ENCODE measurements at regions not wholly inside any gene's neighbourhood (a gene's known extent, or its start where the extent isn't known, plus 50 kb on each side); places are given as distances from the start of the nearest gene placed in this dataset.

- Histone ChIP-seq H3K4me3 (ENCODE audit: low read length) (peak overlapping the region; percentile 52), H2AFZ (ENCODE audit: low read depth, low read length) (no peak overlapping the region), H3K9me2 (ENCODE audit: insufficient read depth, low read length) (no peaks in the 10 kb centered on the region), H3K9ac (ENCODE audit: low read length) (peak overlapping the region; percentile 48), H3K4me2 (ENCODE audit: low read length) (peak overlapping the region; percentile 37), H3K9me3 (ENCODE audit: low read length) (no peaks in the 10 kb centered on the region), H4K20me1 (ENCODE audit: insufficient read depth) (no peaks in the 10 kb centered on the region), H3K36me3 (ENCODE audit: insufficient read depth, low read length) (peaks cover 6% of the 10 kb centered on the region), H3K79me2 (replicated peaks; ENCODE audit: insufficient read depth, low read length) (no peaks in the 10 kb centered on the region), H3F3A (ENCODE audit: insufficient read depth, low read length, poor library complexity, severe bottlenecking) (peaks cover 5% of the 10 kb centered on the region), H3K27me3 (ENCODE audit: insufficient read depth, low read depth, low read length) (no peaks in the 10 kb centered on the region), H3K27ac (ENCODE audit: low read length) (peak overlapping the region; percentile 85)
- TF ChIP-seq EZH2 (IDR thresholded peaks at IDR 0.05; ENCODE audit: borderline replicate concordance, insufficient read depth, low read length, poor library complexity, severe bottlenecking) (no peak), SMC3 (conservative IDR thresholded peaks at IDR 0.05; ENCODE audit: poor library complexity) (peak; percentile 30), EP300 (conservative IDR thresholded peaks at IDR 0.05; ENCODE audit: poor library complexity, severe bottlenecking) (peak; percentile 95), RAD21 (conservative IDR thresholded peaks at IDR 0.05) (no peak), CTCF (IDR thresholded peaks at IDR 0.05; ENCODE audit: poor library complexity, severe bottlenecking) (no peak), MXI1 (conservative IDR thresholded peaks at IDR 0.05; ENCODE audit: poor library complexity, severe bottlenecking) (peak; percentile 73), REST (IDR thresholded peaks at IDR 0.05; ENCODE audit: borderline replicate concordance) (peak; percentile 92), TAF1 (IDR thresholded peaks at IDR 0.05; ENCODE audit: low read depth) (no peak), POLR2AphosphoS5 (IDR thresholded peaks at IDR 0.05) (peak; percentile 98)
These were observed 366.9 kb downstream of the KLF12 start for GRCh38 chr13:73767191-73767741.

- H3K27me3 ChIP-seq (ENCODE audit: insufficient read depth, low read depth, low read length): no peaks in the 10 kb centered on the region
- H3K36me3 ChIP-seq (ENCODE audit: insufficient read depth, low read length): peaks cover 13% of the 10 kb centered on the region
- H3K79me2 ChIP-seq (replicated peaks; ENCODE audit: insufficient read depth, low read length): no peaks in the 10 kb centered on the region
- H3K4me3 ChIP-seq (ENCODE audit: low read length): peak overlapping the region; percentile 52
- peak overlapping the region; percentile 33 for H3K4me2 ChIP-seq (ENCODE audit: low read length)
- TF ChIP-seq RAD21 (conservative IDR thresholded peaks at IDR 0.05): peak; percentile 32
- TF ChIP-seq REST (IDR thresholded peaks at IDR 0.05; ENCODE audit: borderline replicate concordance): peak; percentile 49
- no peak for TF ChIP-seq CTCF (IDR thresholded peaks at IDR 0.05; ENCODE audit: poor library complexity, severe bottlenecking)
- peak; percentile 39 for TF ChIP-seq EP300 (conservative IDR thresholded peaks at IDR 0.05; ENCODE audit: poor library complexity, severe bottlenecking)
- peak overlapping the region; percentile 48 for H3K9ac ChIP-seq (ENCODE audit: low read length)
- H3F3A ChIP-seq (ENCODE audit: insufficient read depth, low read length, poor library complexity, severe bottlenecking): peaks cover 5% of the 10 kb centered on the region
- H3K9me3 ChIP-seq (ENCODE audit: low read length): no peaks in the 10 kb centered on the region
- H2AFZ ChIP-seq (ENCODE audit: low read depth, low read length): no peak overlapping the region
- peak overlapping the region; percentile 85 for H3K27ac ChIP-seq (ENCODE audit: low read length)
- no peaks in the 10 kb centered on the region for H3K9me2 ChIP-seq (ENCODE audit: insufficient read depth, low read length)
- no peaks in the 10 kb centered on the region for H4K20me1 ChIP-seq (ENCODE audit: insufficient read depth)
These were observed 368.4 kb downstream of the KLF12 start for GRCh38 chr13:73765651-73766384.

Data from neural cell (in vitro differentiated cells).